H1 (cell line): ENCODE measurements at regions not wholly inside any gene's neighbourhood (a gene's known extent, or its start where the extent isn't known, plus 50 kb on each side); places are given as distances from the start of the nearest gene placed in this dataset.

Source experiments
- CTCF ChIA-PET: fragments of 300-600 bp; sonication (Branson Sonifier 250); formaldehyde crosslinking; loops from one replicate; lab custom pipeline; 2021; ENCODE audit not compliant: partially characterized antibody; lab: Charles Lee
- POLR2A ChIA-PET: fragments of 300-600 bp; sonication (Branson Sonifier 250); formaldehyde crosslinking; loops from one replicate; lab custom pipeline; 2021; ENCODE audit warnings: inconsistent platforms; ENCODE audit not compliant: partially characterized antibody; lab: Charles Lee
- DNase-seq, 2 experiments: peaks; one replicate each; pipeline versions ENCODE4 v3.0.0 to v3.0.0-alpha.2; 2010 to 2022; ENCODE audit warnings: low spot score in 2 of 2, low read depth in 1 of 2, mixed read lengths in 1 of 2
- FAIRE-seq: peaks from 2 replicates; lab custom pipeline; 2011; peaks lifted over from hg19 to GRCh38; lab: Jason Lieb, UNC
- H2AFZ ChIP-seq: 2 replicates; pipeline ENCODE4 v1.8.1; 2012; ENCODE audit warnings: low read length, inconsistent platforms
- H2AK5ac ChIP-seq: 2 replicates; pipeline ENCODE4 v1.6.1; 2013; ENCODE audit warnings: low read depth, low read length
- H2BK120ac ChIP-seq: replicated peaks from 2 replicates; pipeline ENCODE3; 2013; ENCODE audit warnings: low read depth, low read length, inconsistent platforms
- H2BK12ac ChIP-seq: 2 replicates; pipeline ENCODE4 v1.6.1; 2013; ENCODE audit warnings: low read depth, low read length
- H2BK15ac ChIP-seq: 2 replicates; pipeline ENCODE4 v1.6.1; 2013; ENCODE audit warnings: low read length
- H2BK20ac ChIP-seq: 2 replicates; pipeline ENCODE4 v1.6.1; 2013; ENCODE audit warnings: low read length
- H2BK5ac ChIP-seq: 2 replicates; pipeline ENCODE4 v1.6.1; 2013; ENCODE audit warnings: low read depth, low read length
- H3K14ac ChIP-seq: 2 replicates; pipeline ENCODE4 v1.6.1; 2013; ENCODE audit warnings: inconsistent platforms; ENCODE audit not compliant: insufficient read length
- H3K18ac ChIP-seq: 2 replicates; pipeline ENCODE4 v1.6.1; 2013; ENCODE audit warnings: low read length; ENCODE audit errors: extremely low read depth
- H3K23ac ChIP-seq: 2 replicates; pipeline ENCODE4 v1.6.1; 2013; ENCODE audit warnings: inconsistent platforms; ENCODE audit not compliant: insufficient read length
- H3K23me2 ChIP-seq: 2 replicates; pipeline ENCODE4 v1.6.1; 2013; ENCODE audit warnings: low read depth, low read length
- H3K27ac ChIP-seq: 2 replicates; pipeline ENCODE4 v1.6.1; 2011; ENCODE audit warnings: low read depth, low read length, inconsistent platforms
- H3K27me3 ChIP-seq, 4 experiments: replicated peaks in 1 of 4; 1 replicate in 1 of 4; 2 replicates in 3 of 4; pipeline versions ENCODE4 v1.6.1 to v1.8.1; 2011 to 2013; ENCODE audit warnings: low read length in 3 of 4, mild to moderate bottlenecking in 3 of 4, inconsistent platforms in 2 of 4, mixed read lengths in 2 of 4, moderate library complexity in 1 of 4; ENCODE audit not compliant: control insufficient read depth in 3 of 4, insufficient read depth in 3 of 4; ENCODE audit errors: extremely low read depth in 1 of 4
- H3K36me3 ChIP-seq, 4 experiments: 2 replicates each; pipeline versions ENCODE4 v1.6.1 to v1.8.1; 2011 to 2013; ENCODE audit warnings: mild to moderate bottlenecking in 4 of 4, low read length in 3 of 4, moderate library complexity in 2 of 4, control low read depth in 1 of 4, inconsistent platforms in 1 of 4; ENCODE audit not compliant: insufficient read depth in 4 of 4, control insufficient read depth in 2 of 4
- H3K4ac ChIP-seq: replicated peaks from 2 replicates; pipeline ENCODE3; 2013; ENCODE audit warnings: low read length, low read depth, mixed read lengths, inconsistent platforms; ENCODE audit not compliant: insufficient read length
- H3K4me1 ChIP-seq, 4 experiments: replicated peaks in 1 of 4; 1 replicate in 1 of 4; 2 replicates in 3 of 4; pipeline versions ENCODE4 v1.6.1 to v1.8.1; 2011 to 2013; ENCODE audit warnings: low read length in 3 of 4, inconsistent platforms in 2 of 4, mixed read lengths in 1 of 4; ENCODE audit not compliant: insufficient read depth in 4 of 4, control insufficient read depth in 3 of 4
- H3K4me2 ChIP-seq, 2 experiments: 2 replicates each; pipeline versions ENCODE4 v1.6.1 to v1.8.1; 2011 to 2013; ENCODE audit warnings: low read depth in 2 of 2, low read length in 2 of 2, control low read depth in 1 of 2, inconsistent platforms in 1 of 2, mild to moderate bottlenecking in 1 of 2; ENCODE audit not compliant: insufficient read depth in 1 of 2
- H3K4me3 ChIP-seq, 4 experiments: fragments of 200-600, 300-600 bp in 1 of 4; sonication (generic), shearing (Covaris generic), sonication (Bioruptor Twin) in 1 of 4; 2 replicates each; pipeline versions ENCODE4 v1.5.1 to v1.8.1; 2011 to 2016; ENCODE audit warnings: low read length in 4 of 4, low read depth in 3 of 4, control low read depth in 2 of 4, inconsistent platforms in 2 of 4, mild to moderate bottlenecking in 2 of 4, mixed read lengths in 1 of 4, moderate library complexity in 1 of 4; ENCODE audit not compliant: insufficient read depth in 2 of 4; ENCODE audit errors: extremely low read depth in 1 of 4
- H3K56ac ChIP-seq: replicated peaks from 2 replicates; pipeline ENCODE3; 2013; ENCODE audit warnings: low read depth, mild to moderate bottlenecking, mixed read lengths, low read length, inconsistent platforms; ENCODE audit not compliant: insufficient read length
- H3K79me1 ChIP-seq: 2 replicates; pipeline ENCODE4 v1.6.1; 2013; ENCODE audit warnings: low read depth, low read length, control low read depth
- H3K79me2 ChIP-seq, 2 experiments: 2 replicates each; pipeline versions ENCODE4 v1.6.1 to v1.8.1; 2012 to 2013; ENCODE audit warnings: low read length in 2 of 2, mild to moderate bottlenecking in 2 of 2, inconsistent platforms in 1 of 2; ENCODE audit not compliant: insufficient read depth in 2 of 2, control insufficient read depth in 1 of 2
- H3K9ac ChIP-seq, 4 experiments: replicated peaks in 1 of 4; 1 replicate in 1 of 4; 2 replicates in 3 of 4; pipeline versions ENCODE4 v1.6.1 to v1.8.1; 2011 to 2013; ENCODE audit warnings: low read depth in 3 of 4, low read length in 3 of 4, control low read depth in 2 of 4, mild to moderate bottlenecking in 2 of 4, moderate library complexity in 2 of 4, inconsistent platforms in 1 of 4; ENCODE audit errors: extremely low read depth in 1 of 4
- H3K9me3 ChIP-seq, 2 experiments: 2 replicates each; pipeline versions ENCODE4 v1.6.1 to v1.8.1; 2012 to 2013; ENCODE audit warnings: mild to moderate bottlenecking in 2 of 2, moderate library complexity in 2 of 2, control low read depth in 1 of 2, inconsistent platforms in 1 of 2, low read depth in 1 of 2, low read length in 1 of 2, mixed read lengths in 1 of 2; ENCODE audit not compliant: insufficient read depth in 2 of 2
- H4K20me1 ChIP-seq, 2 experiments: replicated peaks in 1 of 2; 2 replicates each; pipeline versions ENCODE3 to v1.8.1; 2011 to 2013; ENCODE audit warnings: inconsistent platforms in 2 of 2, low read length in 2 of 2, mild to moderate bottlenecking in 1 of 2; ENCODE audit not compliant: insufficient read depth in 2 of 2, control insufficient read depth in 1 of 2
- H4K5ac ChIP-seq: 2 replicates; pipeline ENCODE4 v1.6.1; 2013; ENCODE audit warnings: low read length, low read depth, mixed read lengths, inconsistent platforms; ENCODE audit not compliant: insufficient read length
- H4K8ac ChIP-seq: 2 replicates; pipeline ENCODE4 v1.8.0; 2013; ENCODE audit warnings: mild to moderate bottlenecking, moderate library complexity, low read length, inconsistent platforms; ENCODE audit not compliant: insufficient read depth; ENCODE audit errors: extremely low read depth
- H4K91ac ChIP-seq: replicated peaks from 2 replicates; pipeline ENCODE3; 2013; ENCODE audit warnings: low read length, mixed read lengths, inconsistent platforms; ENCODE audit not compliant: insufficient read length
- ATF3 ChIP-seq: IDR thresholded peaks from 2 replicates; pipeline ENCODE4 v1.6.1; 2011; ENCODE audit warnings: low read depth, mild to moderate bottlenecking, low read length; ENCODE audit not compliant: insufficient read depth
- BACH1 ChIP-seq: IDR thresholded peaks from 2 replicates; pipeline ENCODE4 v1.6.1; 2012; ENCODE audit warnings: low read length, improper control_type of control experiment
- CBX8 ChIP-seq: fragments of 300-800, 300-1000 bp; sonication (generic); IDR thresholded peaks from 2 replicates; pipeline ENCODE4 v1.7.1; 2016; ENCODE audit warnings: low read depth, low read length, borderline replicate concordance
- CEBPB ChIP-seq: IDR thresholded peaks from 2 replicates; pipeline ENCODE4 v1.6.1; 2012; ENCODE audit warnings: low read depth, low read length
- CHD1 ChIP-seq: IDR thresholded peaks from 2 replicates; pipeline ENCODE4 v1.6.1; 2012; ENCODE audit warnings: low read depth, low read length, improper control_type of control experiment
- CREB1 ChIP-seq: IDR thresholded peaks from 2 replicates; pipeline ENCODE4 v1.6.1; 2012; ENCODE audit warnings: inconsistent platforms
- E2F6 ChIP-seq: IDR thresholded peaks from 2 replicates; pipeline ENCODE4 v1.6.1; 2012; ENCODE audit warnings: inconsistent platforms
- EP300 ChIP-seq, 2 experiments: IDR thresholded peaks; 1 replicate in 1 of 2; 2 replicates in 1 of 2; pipeline ENCODE4 v1.6.1; 2011 to 2012; ENCODE audit warnings: low read depth in 2 of 2, low read length in 2 of 2, mild to moderate bottlenecking in 2 of 2, borderline replicate concordance in 1 of 2, inconsistent platforms in 1 of 2, moderate library complexity in 1 of 2
- HDAC6 ChIP-seq: IDR thresholded peaks from one replicate; pipeline ENCODE4 v1.7.1; 2012; ENCODE audit warnings: low read depth, mild to moderate bottlenecking, inconsistent platforms, low read length, moderate library complexity
- JUND ChIP-seq: IDR thresholded peaks from 2 replicates; pipeline ENCODE4 v1.6.1; 2011; ENCODE audit warnings: mild to moderate bottlenecking, improper control_type of control experiment, low read length
- KDM4A ChIP-seq: IDR thresholded peaks from one replicate; pipeline ENCODE4 v1.7.1; 2012; ENCODE audit warnings: low read depth, mild to moderate bottlenecking, moderate library complexity, low read length, inconsistent platforms; ENCODE audit not compliant: severe bottlenecking
- RXRA ChIP-seq: IDR thresholded peaks from 2 replicates; pipeline ENCODE4 v1.6.1; 2011; ENCODE audit warnings: low read depth, mild to moderate bottlenecking, low read length, moderate library complexity; ENCODE audit not compliant: insufficient read depth
- SP4 ChIP-seq: IDR thresholded peaks from 2 replicates; pipeline ENCODE4 v1.6.1; 2012; ENCODE audit warnings: low read length, inconsistent platforms
- SUZ12 ChIP-seq: fragments of 200-600 bp; sonication (generic); IDR thresholded peaks from 2 replicates; pipeline ENCODE4 v1.6.1; 2012; ENCODE audit warnings: mild to moderate bottlenecking, inconsistent platforms, low read length, moderate library complexity, mixed read lengths
- TAF1 ChIP-seq: IDR thresholded peaks from 2 replicates; pipeline ENCODE4 v1.6.1; 2011; ENCODE audit warnings: mild to moderate bottlenecking, low read depth, low read length
- WGBS, 2 experiments: shearing (Covaris generic) in 1 of 2; methylation state at CpG; one replicate each; pipeline versions ENCODE4 v1.1.6 to v1.1.7; 2013 to 2015; ENCODE audit warnings: low lambda C conversion rate in 2 of 2, mixed read lengths in 2 of 2, inconsistent platforms in 1 of 2, low coverage in 1 of 2, missing lambda C conversion rate in 1 of 2; ENCODE audit not compliant: insufficient replicate concordance in 2 of 2, insufficient coverage in 1 of 2, insufficient read length in 1 of 2; ENCODE audit errors: extremely low coverage in 1 of 2, missing lambda C conversion rate in 1 of 2; 5-methylcytosine and 5-hydroxymethylcytosine counted together

- H2BK120ac ChIP-seq: no peak overlapping the region
- H3K23ac ChIP-seq: no peak overlapping the region
- DNase-seq (no peak), FAIRE-seq (no peak)
- H2AFZ ChIP-seq: no peak overlapping the region
- H3K4me1 ChIP-seq: peaks cover 2 to 7% (median 3%) of the 10 kb centered on the region in 4 experiments; a peak in 6 of 7 replicates
- no peak overlapping the region for H3K9ac ChIP-seq
- H3K14ac ChIP-seq: no peak overlapping the region
- no peak overlapping the region for H3K18ac ChIP-seq
- ChIA-PET CTCF (interaction anchor here (0.5 to 5.7 kb wide), 6 partner anchors 17 to 276 kb away, joined by 3 to 62 read pairs (median 5); no protein-coding TSS in a partner anchor), POLR2A (no interaction called here)
- H3K79me2 ChIP-seq: no peaks in the 10 kb centered on the region
- no peaks in the 10 kb centered on the region for H3K23me2 ChIP-seq
- H4K5ac ChIP-seq: no peak overlapping the region
- WGBS, 2 experiments: 91% methylated on average over 4 of the region's 4 CpGs; no CpG with 5 or more reads in 1 of the 2 experiments
- no peak overlapping the region for H3K4ac ChIP-seq
- no peaks in the 10 kb centered on the region for H3K36me3 ChIP-seq
- no peak overlapping the region for H2BK5ac ChIP-seq
- H4K91ac ChIP-seq: no peak overlapping the region
- no peak overlapping the region for H3K56ac ChIP-seq
- no peak overlapping the region for H3K4me3 ChIP-seq
- no peak overlapping the region for H2AK5ac ChIP-seq
- H3K27me3 ChIP-seq: no peaks in the 10 kb centered on the region
- no peak overlapping the region for H3K4me2 ChIP-seq
- no peak overlapping the region for H2BK20ac ChIP-seq
- H4K20me1 ChIP-seq: no peaks in the 10 kb centered on the region
- H3K79me1 ChIP-seq: no peaks in the 10 kb centered on the region
- no peak overlapping the region for H2BK15ac ChIP-seq
- H2BK12ac ChIP-seq: no peak overlapping the region
- no peak overlapping the region for H3K27ac ChIP-seq
- no peaks in the 10 kb centered on the region for H3K9me3 ChIP-seq
- no peak overlapping the region for H4K8ac ChIP-seq
- TF ChIP-seq KDM4A (no peak), CHD1 (no peak), CREB1 (no peak), CEBPB (no peak), BACH1 (no peak), SUZ12 (no peak), HDAC6 (no peak), ATF3 (no peak), SP4 (no peak), E2F6 (no peak), JUND (no peak), RXRA (no peak), CBX8 (no peak), TAF1 (no peak), EP300 (IDR thresholded peaks at IDR 0.05; ENCODE audit: borderline replicate concordance in 1 of 2, low read depth in 2 of 2, low read length in 2 of 2) (no peak)
These were observed 251.5 kb downstream of the RMST start for GRCh38 chr12:97714107-97714563.
